ENCODE measurements at regions not wholly inside any gene's neighbourhood (a gene's known extent, or its start where the extent isn't known, plus 50 kb on each side); places are given as distances from the start of the nearest gene placed in this dataset.

DNA sequence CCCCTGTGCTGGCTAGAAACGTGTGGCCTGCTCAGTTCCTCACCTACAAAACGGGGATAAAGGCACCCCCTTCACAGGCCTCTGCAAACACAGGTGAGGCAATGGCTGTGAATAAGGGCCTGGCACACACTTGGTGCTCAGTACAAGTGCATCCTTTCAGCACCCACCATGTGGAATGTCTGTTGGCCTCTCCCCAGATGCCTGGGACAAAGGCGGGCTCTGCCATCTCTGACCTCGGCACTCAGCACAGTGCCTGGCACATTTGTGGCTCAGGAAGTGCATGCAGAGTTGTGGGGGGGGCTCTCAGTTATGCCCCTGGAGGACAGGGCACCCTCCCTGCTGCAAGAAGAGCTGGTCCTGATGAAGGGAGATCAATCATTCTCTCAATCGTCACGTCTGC, 224.6 kb upstream of the RAB6C start:
- TF ChIP-seq, protein P1, sequence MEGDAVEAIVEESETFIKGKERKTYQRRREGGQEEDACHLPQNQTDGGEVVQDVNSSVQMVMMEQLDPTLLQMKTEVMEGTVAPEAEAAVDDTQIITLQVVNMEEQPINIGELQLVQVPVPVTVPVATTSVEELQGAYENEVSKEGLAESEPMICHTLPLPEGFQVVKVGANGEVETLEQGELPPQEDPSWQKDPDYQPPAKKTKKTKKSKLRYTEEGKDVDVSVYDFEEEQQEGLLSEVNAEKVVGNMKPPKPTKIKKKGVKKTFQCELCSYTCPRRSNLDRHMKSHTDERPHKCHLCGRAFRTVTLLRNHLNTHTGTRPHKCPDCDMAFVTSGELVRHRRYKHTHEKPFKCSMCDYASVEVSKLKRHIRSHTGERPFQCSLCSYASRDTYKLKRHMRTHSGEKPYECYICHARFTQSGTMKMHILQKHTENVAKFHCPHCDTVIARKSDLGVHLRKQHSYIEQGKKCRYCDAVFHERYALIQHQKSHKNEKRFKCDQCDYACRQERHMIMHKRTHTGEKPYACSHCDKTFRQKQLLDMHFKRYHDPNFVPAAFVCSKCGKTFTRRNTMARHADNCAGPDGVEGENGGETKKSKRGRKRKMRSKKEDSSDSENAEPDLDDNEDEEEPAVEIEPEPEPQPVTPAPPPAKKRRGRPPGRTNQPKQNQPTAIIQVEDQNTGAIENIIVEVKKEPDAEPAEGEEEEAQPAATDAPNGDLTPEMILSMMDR (IDR thresholded peaks at IDR 0.05) = no peak
- TF ChIP-seq POLR2A (IDR thresholded peaks at IDR 0.05) = no peak

Measured in testis (tissue), 2 donors.